ENCODE measurements at regions not wholly inside any gene's neighbourhood (a gene's known extent, or its start where the extent isn't known, plus 50 kb on each side); places are given as distances from the start of the nearest gene placed in this dataset.
"Not testable (repeated sequence)": the region's sequence is repeated elsewhere in the genome, so short reads cannot be mapped to it uniquely, and the experiment has no call there.

DNA sequence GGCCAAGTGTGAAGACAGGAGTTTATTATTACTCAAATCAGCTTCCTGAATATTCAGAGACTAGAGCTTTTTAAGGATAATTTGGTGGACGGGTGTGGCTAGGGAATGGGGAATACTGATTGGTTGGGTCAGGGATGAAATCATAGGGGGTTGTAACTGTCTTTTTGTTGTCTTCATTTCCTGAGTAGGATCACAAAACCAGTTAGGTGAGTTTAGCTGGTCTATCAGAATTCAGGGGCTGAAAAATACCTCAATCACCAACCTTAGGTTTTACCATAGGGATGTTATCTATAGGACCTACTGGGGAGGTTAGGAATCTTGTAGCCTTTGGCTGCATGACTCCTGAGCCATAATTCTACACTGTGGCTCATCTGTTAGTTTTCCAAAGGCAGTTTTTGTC is 235.8 kb downstream of the YTHDC2 start:
- DNase-seq (ENCODE audit: low spot score) = no peak
- no peak for TF ChIP-seq CTCF (IDR thresholded peaks at IDR 0.05; ENCODE audit: extremely low read depth, missing control alignments)

- DNase-seq (ENCODE audit: low spot score) = not testable (repeated sequence)
Measured at GRCh38 chr5:113753182-113753581, 239.7 kb downstream of the YTHDC2 start.

DNA sequence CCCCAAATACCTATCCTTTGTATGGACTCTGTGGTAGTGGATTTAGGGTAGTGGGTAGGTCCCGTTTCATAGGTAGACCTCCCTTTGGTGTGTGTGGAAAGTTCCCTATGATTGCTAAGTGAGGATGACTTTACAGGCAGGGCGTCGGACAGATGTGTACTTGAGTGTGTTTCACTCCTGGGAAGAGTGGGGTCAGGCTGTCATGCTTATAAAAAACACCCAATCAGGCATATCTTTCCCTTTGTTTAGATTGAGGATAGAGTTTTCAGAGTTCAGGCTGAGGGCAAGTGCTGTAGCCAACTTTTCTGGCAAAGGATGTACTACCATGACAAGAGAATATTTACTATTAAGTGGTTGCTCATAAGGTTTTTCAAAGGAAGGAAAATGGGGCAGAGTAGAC is 242.0 kb downstream of the YTHDC2 start:
- no peak for TF ChIP-seq CTCF (IDR thresholded peaks at IDR 0.05; ENCODE audit: extremely low read depth, missing control alignments)

DNA sequence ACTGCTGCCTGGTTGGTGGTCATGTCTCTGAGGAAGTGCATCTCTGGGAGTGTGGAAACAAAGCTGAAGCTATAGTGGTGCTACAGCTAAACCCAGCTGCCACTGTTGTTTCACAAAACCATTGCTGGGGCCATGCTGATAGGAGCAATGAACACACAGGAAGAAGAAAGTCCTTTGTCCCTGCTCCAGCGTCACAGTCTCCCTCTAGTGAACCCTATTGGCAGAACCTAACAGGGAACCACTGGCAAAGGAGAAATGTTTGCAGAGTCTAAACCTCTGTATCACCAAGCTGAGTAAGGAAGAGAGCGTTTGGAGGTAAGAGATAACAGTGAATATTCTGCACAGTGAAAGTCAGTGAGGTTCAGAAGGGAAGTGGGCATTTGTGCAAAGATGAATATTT is 244.0 kb downstream of the YTHDC2 start:
- DNase-seq (ENCODE audit: low spot score) = no peak
- no peak for TF ChIP-seq CTCF (IDR thresholded peaks at IDR 0.05; ENCODE audit: extremely low read depth, missing control alignments)

More for the DNA sequence above, 242.0 kb downstream of the YTHDC2 start:
- no peak for DNase-seq (ENCODE audit: low spot score)

DNA sequence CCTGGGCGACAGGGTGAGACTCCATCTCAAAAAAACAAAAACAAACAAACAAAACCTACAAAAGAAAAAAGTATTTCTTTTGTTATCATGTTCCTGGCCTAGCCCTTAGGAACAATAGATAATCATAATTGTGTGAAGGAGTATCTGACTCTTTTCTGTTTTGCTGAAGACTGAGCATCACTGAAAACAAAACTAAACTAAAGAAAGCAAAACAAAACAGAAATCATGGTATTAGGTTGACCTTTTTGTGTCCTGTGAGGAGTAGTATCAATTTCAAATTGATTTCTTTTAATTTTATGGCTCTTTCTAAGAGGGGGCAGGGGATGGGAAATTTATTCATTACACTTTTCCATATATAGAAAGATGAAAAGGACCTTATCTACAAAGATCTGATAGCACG is 246.0 kb downstream of the YTHDC2 start:
- no peak for TF ChIP-seq CTCF (IDR thresholded peaks at IDR 0.05; ENCODE audit: extremely low read depth, missing control alignments)
- DNase-seq (ENCODE audit: low spot score) = no peak

- TF ChIP-seq CTCF (IDR thresholded peaks at IDR 0.05; ENCODE audit: extremely low read depth, missing control alignments) = no peak
- no peak for DNase-seq (ENCODE audit: low spot score)
Measured at GRCh38 chr5:113760486-113760885, 247.0 kb downstream of the YTHDC2 start.

DNA sequence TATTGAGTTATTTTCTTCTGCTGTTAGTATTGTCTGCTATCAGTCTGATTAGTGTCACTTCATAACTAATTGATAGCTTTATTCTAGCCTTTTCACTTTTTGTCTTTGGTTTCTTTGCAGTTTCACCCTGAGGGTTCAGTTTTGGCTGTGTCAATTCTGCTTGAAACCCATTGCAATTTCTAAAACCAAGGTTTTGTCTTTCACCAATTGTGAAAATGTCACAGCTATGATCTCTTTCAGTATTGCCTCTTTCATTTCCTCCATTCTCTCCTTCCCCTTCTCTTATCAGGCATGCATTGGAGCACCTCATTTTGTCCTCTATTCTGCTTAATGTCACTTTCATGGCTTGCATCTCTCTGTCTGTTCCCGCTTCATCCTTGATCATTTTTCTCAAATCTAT is 248.1 kb downstream of the YTHDC2 start:
- no peak for TF ChIP-seq CTCF (IDR thresholded peaks at IDR 0.05; ENCODE audit: extremely low read depth, missing control alignments)
- no peak for DNase-seq (ENCODE audit: low spot score)

GRCh38 chr5:113764382-113764781 is 250.9 kb downstream of the YTHDC2 start:
- no peak for TF ChIP-seq CTCF (IDR thresholded peaks at IDR 0.05; ENCODE audit: extremely low read depth, missing control alignments)
- DNase-seq (ENCODE audit: low spot score) = no peak

- not testable (repeated sequence) for DNase-seq (ENCODE audit: low spot score)
Measured at GRCh38 chr5:113766827-113767226, 253.3 kb downstream of the YTHDC2 start.

All from GM20000 (cell line).